SK-N-SH treated with all-trans-retinoic acid at 6 μM for 48 hours (cell line): ENCODE measurements at regions not wholly inside any gene's neighbourhood (a gene's known extent, or its start where the extent isn't known, plus 50 kb on each side); places are given as distances from the start of the nearest gene placed in this dataset.

Source experiments
- ATAC-seq: fragments of 200-7000 bp; cut with Tn5 transposase; 3 replicates; pipeline ENCODE4 v1.9.1; 2020; ENCODE audit warnings: mild to moderate bottlenecking, moderate library complexity
- BACH2 ChIP-seq: fragments of 250-450 bp; sonication (Bioruptor Pico); IDR thresholded peaks from 2 replicates; pipeline ENCODE4 v1.9.0; 2021; ENCODE audit warnings: mild to moderate bottlenecking, borderline replicate concordance
- CSDC2 ChIP-seq: fragments of 250-450 bp; sonication (Bioruptor Pico); IDR thresholded peaks from 2 replicates; pipeline ENCODE4 v1.5.0; 2020; ENCODE audit warnings: mild to moderate bottlenecking, moderate library complexity
- ESRRG ChIP-seq: fragments of 250-450 bp; sonication (Bioruptor Pico); IDR thresholded peaks from 2 replicates; pipeline ENCODE4 v1.6.1; 2021; ENCODE audit warnings: mild to moderate bottlenecking
- GLIS3 ChIP-seq: fragments of 250-450 bp; sonication (Bioruptor Pico); IDR thresholded peaks from 2 replicates; pipeline ENCODE4 v1.5.0; 2020; ENCODE audit warnings: mild to moderate bottlenecking, moderate library complexity
- ISL1 ChIP-seq: fragments of 250-450 bp; sonication (Bioruptor Pico); IDR thresholded peaks from 2 replicates; pipeline ENCODE4 v2.1.2; 2022; ENCODE audit warnings: mild to moderate bottlenecking, moderate library complexity
- OSR1 ChIP-seq: fragments of 250-450 bp; sonication (Bioruptor Pico); IDR thresholded peaks from 2 replicates; pipeline ENCODE4 v1.8.0; 2022; ENCODE audit warnings: moderate library complexity, mild to moderate bottlenecking, inconsistent platforms
- PPARA ChIP-seq: fragments of 250-450 bp; sonication (Bioruptor Pico); IDR thresholded peaks from 2 replicates; pipeline ENCODE4 v1.5.0; 2020; ENCODE audit warnings: mild to moderate bottlenecking, borderline replicate concordance
- RARB ChIP-seq: fragments of 250-450 bp; sonication (Bioruptor Pico); IDR thresholded peaks from 2 replicates; pipeline ENCODE4 v1.8.0; 2021; ENCODE audit warnings: mild to moderate bottlenecking, moderate library complexity
- SNAI2 ChIP-seq: fragments of 250-450 bp; sonication (Bioruptor Pico); IDR thresholded peaks from 2 replicates; pipeline ENCODE4 v1.5.0; 2020; ENCODE audit warnings: mild to moderate bottlenecking, moderate library complexity
- TCF4 ChIP-seq: fragments of 250-450 bp; sonication (Bioruptor Pico); IDR thresholded peaks from 2 replicates; pipeline ENCODE4 v1.8.0; 2021; ENCODE audit warnings: mild to moderate bottlenecking, moderate library complexity, borderline replicate concordance
- TOX ChIP-seq: fragments of 250-450 bp; sonication (Bioruptor Pico); IDR thresholded peaks from 2 replicates; pipeline ENCODE4 v1.8.0; 2021; ENCODE audit warnings: mild to moderate bottlenecking, moderate library complexity, borderline replicate concordance
- ZC3H10 ChIP-seq: fragments of 250-450 bp; sonication (Bioruptor Pico); IDR thresholded peaks from 2 replicates; pipeline ENCODE4 v1.5.1; 2021; ENCODE audit warnings: mild to moderate bottlenecking, moderate library complexity
- ZFP3 ChIP-seq: fragments of 250-450 bp; sonication (Bioruptor Pico); IDR thresholded peaks from 2 replicates; pipeline ENCODE4 v1.5.0; 2020; ENCODE audit warnings: mild to moderate bottlenecking, moderate library complexity
- ZFP30 ChIP-seq: fragments of 450-650 bp; formaldehyde crosslinking; IDR thresholded peaks from 2 replicates; pipeline ENCODE4 v1.5.0; 2022; ENCODE audit warnings: mild to moderate bottlenecking, moderate library complexity
- ZNF565 ChIP-seq: fragments of 450-650 bp; formaldehyde crosslinking; conservative IDR thresholded peaks from 2 replicates; pipeline ENCODE4 v1.5.0; 2020; ENCODE audit warnings: low read depth, mild to moderate bottlenecking, moderate library complexity
- ZNF70 ChIP-seq: fragments of 450-650 bp; formaldehyde crosslinking; IDR thresholded peaks from 2 replicates; pipeline ENCODE4 v1.5.0; 2020; ENCODE audit warnings: mild to moderate bottlenecking, moderate library complexity
- ZNF8 ChIP-seq: fragments of 450-650 bp; formaldehyde crosslinking; IDR thresholded peaks from 2 replicates; pipeline ENCODE4 v1.5.0; 2020; ENCODE audit warnings: mild to moderate bottlenecking, moderate library complexity
- TF ChIP-seq, protein P1 (sequence below): fragments of 250-450 bp; sonication (Bioruptor Pico); IDR thresholded peaks from 2 replicates; pipeline ENCODE4 v1.8.0; 2020; ENCODE audit warnings: mild to moderate bottlenecking, moderate library complexity, borderline replicate concordance
- TF ChIP-seq, protein P2 (sequence below): fragments of 250-450 bp; sonication (Bioruptor Pico); IDR thresholded peaks from 2 replicates; pipeline ENCODE4 v1.5.0; 2020; ENCODE audit warnings: mild to moderate bottlenecking, moderate library complexity
- TF ChIP-seq, protein P3 (sequence below): fragments of 250-450 bp; sonication (Bioruptor Pico); IDR thresholded peaks from 2 replicates; pipeline ENCODE4 v1.8.0; 2021; ENCODE audit warnings: low read depth, mild to moderate bottlenecking, moderate library complexity, borderline replicate concordance
- TF ChIP-seq, protein P4 (sequence below): fragments of 250-450 bp; sonication (Bioruptor Pico); IDR thresholded peaks from 2 replicates; pipeline ENCODE4 v1.5.1; 2021; ENCODE audit warnings: mild to moderate bottlenecking, moderate library complexity
- TF ChIP-seq, protein P5 (sequence below): fragments of 250-450 bp; sonication (Bioruptor Pico); IDR thresholded peaks from 2 replicates; pipeline ENCODE4 v1.5.1; 2020; ENCODE audit warnings: low read depth, mild to moderate bottlenecking, moderate library complexity

DNA sequence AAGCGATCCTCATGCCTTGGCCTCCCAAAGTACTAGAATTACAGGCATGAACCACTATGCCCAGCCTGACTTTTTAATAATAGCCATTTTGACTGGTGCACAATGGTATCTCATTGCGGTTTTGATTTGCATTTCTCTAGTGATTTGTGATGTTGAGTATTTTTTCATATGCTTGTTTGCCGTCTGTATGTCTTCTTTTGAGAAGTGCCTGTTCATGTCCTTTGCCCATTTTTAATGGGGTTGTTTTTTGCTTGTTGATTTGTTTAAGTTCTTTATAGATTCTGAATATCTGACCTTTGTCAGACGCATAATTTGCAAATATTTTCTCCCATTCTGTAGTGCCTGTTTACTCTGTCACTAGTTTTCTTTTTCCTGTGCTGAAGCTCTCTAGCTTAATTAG is 219.2 kb upstream of the CTBP2 start:
- no peak for TF ChIP-seq ZNF565 (CRISPR knock-in tag)
- TF ChIP-seq, protein P1, sequence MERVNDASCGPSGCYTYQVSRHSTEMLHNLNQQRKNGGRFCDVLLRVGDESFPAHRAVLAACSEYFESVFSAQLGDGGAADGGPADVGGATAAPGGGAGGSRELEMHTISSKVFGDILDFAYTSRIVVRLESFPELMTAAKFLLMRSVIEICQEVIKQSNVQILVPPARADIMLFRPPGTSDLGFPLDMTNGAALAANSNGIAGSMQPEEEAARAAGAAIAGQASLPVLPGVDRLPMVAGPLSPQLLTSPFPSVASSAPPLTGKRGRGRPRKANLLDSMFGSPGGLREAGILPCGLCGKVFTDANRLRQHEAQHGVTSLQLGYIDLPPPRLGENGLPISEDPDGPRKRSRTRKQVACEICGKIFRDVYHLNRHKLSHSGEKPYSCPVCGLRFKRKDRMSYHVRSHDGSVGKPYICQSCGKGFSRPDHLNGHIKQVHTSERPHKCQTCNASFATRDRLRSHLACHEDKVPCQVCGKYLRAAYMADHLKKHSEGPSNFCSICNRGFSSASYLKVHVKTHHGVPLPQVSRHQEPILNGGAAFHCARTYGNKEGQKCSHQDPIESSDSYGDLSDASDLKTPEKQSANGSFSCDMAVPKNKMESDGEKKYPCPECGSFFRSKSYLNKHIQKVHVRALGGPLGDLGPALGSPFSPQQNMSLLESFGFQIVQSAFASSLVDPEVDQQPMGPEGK (CRISPR knock-in tag) = no peak
- TF ChIP-seq SNAI2 = no peak
- no peak for TF ChIP-seq TOX (CRISPR knock-in tag)
- no peak for TF ChIP-seq BACH2 (CRISPR knock-in tag)
- TF ChIP-seq, protein P2, sequence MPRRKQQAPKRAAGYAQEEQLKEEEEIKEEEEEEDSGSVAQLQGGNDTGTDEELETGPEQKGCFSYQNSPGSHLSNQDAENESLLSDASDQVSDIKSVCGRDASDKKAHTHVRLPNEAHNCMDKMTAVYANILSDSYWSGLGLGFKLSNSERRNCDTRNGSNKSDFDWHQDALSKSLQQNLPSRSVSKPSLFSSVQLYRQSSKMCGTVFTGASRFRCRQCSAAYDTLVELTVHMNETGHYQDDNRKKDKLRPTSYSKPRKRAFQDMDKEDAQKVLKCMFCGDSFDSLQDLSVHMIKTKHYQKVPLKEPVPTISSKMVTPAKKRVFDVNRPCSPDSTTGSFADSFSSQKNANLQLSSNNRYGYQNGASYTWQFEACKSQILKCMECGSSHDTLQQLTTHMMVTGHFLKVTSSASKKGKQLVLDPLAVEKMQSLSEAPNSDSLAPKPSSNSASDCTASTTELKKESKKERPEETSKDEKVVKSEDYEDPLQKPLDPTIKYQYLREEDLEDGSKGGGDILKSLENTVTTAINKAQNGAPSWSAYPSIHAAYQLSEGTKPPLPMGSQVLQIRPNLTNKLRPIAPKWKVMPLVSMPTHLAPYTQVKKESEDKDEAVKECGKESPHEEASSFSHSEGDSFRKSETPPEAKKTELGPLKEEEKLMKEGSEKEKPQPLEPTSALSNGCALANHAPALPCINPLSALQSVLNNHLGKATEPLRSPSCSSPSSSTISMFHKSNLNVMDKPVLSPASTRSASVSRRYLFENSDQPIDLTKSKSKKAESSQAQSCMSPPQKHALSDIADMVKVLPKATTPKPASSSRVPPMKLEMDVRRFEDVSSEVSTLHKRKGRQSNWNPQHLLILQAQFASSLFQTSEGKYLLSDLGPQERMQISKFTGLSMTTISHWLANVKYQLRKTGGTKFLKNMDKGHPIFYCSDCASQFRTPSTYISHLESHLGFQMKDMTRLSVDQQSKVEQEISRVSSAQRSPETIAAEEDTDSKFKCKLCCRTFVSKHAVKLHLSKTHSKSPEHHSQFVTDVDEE (CRISPR knock-in tag) = no peak
- TF ChIP-seq, protein P3, sequence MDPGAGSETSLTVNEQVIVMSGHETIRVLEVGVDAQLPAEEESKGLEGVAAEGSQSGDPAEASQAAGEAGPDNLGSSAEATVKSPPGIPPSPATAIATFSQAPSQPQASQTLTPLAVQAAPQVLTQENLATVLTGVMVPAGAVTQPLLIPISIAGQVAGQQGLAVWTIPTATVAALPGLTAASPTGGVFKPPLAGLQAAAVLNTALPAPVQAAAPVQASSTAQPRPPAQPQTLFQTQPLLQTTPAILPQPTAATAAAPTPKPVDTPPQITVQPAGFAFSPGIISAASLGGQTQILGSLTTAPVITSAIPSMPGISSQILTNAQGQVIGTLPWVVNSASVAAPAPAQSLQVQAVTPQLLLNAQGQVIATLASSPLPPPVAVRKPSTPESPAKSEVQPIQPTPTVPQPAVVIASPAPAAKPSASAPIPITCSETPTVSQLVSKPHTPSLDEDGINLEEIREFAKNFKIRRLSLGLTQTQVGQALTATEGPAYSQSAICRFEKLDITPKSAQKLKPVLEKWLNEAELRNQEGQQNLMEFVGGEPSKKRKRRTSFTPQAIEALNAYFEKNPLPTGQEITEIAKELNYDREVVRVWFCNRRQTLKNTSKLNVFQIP (CRISPR knock-in tag) = no peak
- TF ChIP-seq GLIS3 (CRISPR knock-in tag) = no peak
- TF ChIP-seq ZFP30 (CRISPR knock-in tag) = no peak
- TF ChIP-seq ZC3H10 (CRISPR knock-in tag) = no peak
- no peak for TF ChIP-seq CSDC2 (CRISPR knock-in tag)
- TF ChIP-seq, protein P4, sequence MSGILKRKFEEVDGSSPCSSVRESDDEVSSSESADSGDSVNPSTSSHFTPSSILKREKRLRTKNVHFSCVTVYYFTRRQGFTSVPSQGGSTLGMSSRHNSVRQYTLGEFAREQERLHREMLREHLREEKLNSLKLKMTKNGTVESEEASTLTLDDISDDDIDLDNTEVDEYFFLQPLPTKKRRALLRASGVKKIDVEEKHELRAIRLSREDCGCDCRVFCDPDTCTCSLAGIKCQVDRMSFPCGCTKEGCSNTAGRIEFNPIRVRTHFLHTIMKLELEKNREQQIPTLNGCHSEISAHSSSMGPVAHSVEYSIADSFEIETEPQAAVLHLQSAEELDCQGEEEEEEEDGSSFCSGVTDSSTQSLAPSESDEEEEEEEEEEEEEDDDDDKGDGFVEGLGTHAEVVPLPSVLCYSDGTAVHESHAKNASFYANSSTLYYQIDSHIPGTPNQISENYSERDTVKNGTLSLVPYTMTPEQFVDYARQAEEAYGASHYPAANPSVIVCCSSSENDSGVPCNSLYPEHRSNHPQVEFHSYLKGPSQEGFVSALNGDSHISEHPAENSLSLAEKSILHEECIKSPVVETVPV (CRISPR knock-in tag) = no peak
- TF ChIP-seq OSR1 (CRISPR knock-in tag) = no peak
- no peak for TF ChIP-seq TCF4
- TF ChIP-seq RARB (CRISPR knock-in tag) = no peak
- no peak for TF ChIP-seq ZNF8 (CRISPR knock-in tag)
- TF ChIP-seq PPARA (CRISPR knock-in tag) = no peak
- no peak for TF ChIP-seq ISL1 (CRISPR knock-in tag)
- no peak for TF ChIP-seq ESRRG (CRISPR knock-in tag)
- TF ChIP-seq ZNF70 (CRISPR knock-in tag) = no peak
- ATAC-seq = no peak

DNA sequence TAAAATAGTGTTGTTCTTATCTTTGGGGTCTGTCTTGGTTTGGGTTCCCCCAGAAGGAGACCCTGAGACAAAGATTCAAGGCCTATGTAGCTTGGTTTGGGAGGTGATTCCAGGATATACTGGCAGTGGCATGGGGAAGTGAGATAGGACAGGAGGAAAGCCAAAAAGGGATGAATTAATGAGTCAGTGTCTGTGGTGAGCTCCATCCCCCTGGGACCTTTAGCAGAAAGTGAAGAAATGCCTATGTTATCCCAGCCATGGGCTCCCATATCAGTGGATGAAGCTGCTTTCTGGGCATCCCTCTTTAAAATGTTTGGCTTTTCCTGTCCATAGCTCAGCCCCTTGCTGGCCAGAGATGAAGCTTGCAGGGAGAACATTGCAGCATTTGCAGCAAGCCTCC is 217.0 kb upstream of the CTBP2 start:
- no peak for TF ChIP-seq TOX (CRISPR knock-in tag)
- TF ChIP-seq SNAI2 = no peak
- TF ChIP-seq, protein P5, sequence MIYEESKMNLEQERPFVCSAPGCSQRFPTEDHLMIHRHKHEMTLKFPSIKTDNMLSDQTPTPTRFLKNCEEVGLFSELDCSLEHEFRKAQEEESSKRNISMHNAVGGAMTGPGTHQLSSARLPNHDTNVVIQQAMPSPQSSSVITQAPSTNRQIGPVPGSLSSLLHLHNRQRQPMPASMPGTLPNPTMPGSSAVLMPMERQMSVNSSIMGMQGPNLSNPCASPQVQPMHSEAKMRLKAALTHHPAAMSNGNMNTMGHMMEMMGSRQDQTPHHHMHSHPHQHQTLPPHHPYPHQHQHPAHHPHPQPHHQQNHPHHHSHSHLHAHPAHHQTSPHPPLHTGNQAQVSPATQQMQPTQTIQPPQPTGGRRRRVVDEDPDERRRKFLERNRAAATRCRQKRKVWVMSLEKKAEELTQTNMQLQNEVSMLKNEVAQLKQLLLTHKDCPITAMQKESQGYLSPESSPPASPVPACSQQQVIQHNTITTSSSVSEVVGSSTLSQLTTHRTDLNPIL (CRISPR knock-in tag) = no peak
- no peak for TF ChIP-seq ZFP30 (CRISPR knock-in tag)
- no peak for TF ChIP-seq CSDC2 (CRISPR knock-in tag)
- TF ChIP-seq ZNF8 (CRISPR knock-in tag) = no peak
- no peak for TF ChIP-seq ZNF70 (CRISPR knock-in tag)
- no peak for TF ChIP-seq ZNF565 (CRISPR knock-in tag)
- TF ChIP-seq, protein P3 (CRISPR knock-in tag) = no peak
- TF ChIP-seq ZFP3 (CRISPR knock-in tag) = no peak
- no peak for TF ChIP-seq OSR1 (CRISPR knock-in tag)
- no peak for TF ChIP-seq BACH2 (CRISPR knock-in tag)
- no peak for ATAC-seq
